HUDEP-2 (cell line): ENCODE measurements at regions not wholly inside any gene's neighbourhood (a gene's known extent, or its start where the extent isn't known, plus 50 kb on each side); places are given as distances from the start of the nearest gene placed in this dataset.
A peak's percentile ranks its signal among the peaks of the same experiment; 100 is the strongest.

Experiments used
- DNase-seq, 76 experiments: peaks; one replicate each; lab custom pipeline; 2025; ENCODE audit not compliant: unreplicated experiment in 76 of 76; lab: John Stamatoyannopoulos, UW

DNA sequence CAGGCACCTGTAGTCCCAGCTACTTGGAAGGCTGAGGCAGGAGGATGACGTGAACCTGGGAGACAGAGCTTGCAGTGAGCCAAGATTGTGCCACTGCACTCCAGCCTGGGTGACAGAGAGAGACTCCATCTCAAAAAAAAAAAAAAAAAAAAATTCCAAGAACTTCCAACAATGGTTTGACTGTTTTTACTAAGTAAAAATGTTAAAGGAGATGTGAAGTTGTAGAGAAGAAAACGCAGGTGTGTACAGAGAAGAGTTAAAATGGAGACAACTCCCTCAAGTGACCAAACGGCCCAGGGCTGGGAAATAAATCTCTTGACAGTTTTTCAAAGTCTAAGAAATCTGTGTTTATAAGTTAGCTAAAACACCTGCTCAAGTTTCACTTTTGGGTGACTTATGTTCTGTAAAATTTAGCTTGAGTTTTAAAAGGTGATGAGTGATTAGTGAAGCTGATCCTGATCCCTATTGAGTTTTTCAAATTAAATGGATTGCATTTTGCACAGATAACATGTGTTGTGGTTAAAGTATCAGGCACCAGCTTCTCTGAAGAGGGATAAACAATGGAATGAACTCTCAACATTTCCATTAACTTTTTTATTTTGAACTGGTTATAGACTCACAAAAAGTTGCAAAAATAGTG lies 255.2 kb upstream of the CD180 start:
- DNase-seq, result no peak

DNA sequence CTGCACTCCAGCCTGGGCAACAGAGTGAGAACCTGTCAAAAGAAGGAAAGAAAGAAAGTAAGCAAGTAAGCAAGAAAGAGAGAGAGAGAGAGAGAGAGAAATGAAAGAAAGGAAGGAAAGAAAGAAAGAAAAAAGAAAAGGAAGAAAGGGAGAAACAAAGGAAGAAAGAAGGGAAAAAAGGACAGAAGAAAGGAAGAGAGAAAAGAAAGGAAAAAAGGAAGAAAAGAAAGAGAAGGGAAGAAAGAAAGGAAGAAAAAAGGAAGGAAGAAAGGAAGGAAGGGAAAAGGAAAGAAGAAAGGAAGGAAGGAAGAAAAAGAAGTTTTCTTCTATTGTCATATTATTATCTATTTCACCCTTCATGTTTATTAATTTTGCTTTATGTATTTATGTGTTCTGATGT lies 251.1 kb upstream of the CD180 start:
- no peak for DNase-seq

DNA sequence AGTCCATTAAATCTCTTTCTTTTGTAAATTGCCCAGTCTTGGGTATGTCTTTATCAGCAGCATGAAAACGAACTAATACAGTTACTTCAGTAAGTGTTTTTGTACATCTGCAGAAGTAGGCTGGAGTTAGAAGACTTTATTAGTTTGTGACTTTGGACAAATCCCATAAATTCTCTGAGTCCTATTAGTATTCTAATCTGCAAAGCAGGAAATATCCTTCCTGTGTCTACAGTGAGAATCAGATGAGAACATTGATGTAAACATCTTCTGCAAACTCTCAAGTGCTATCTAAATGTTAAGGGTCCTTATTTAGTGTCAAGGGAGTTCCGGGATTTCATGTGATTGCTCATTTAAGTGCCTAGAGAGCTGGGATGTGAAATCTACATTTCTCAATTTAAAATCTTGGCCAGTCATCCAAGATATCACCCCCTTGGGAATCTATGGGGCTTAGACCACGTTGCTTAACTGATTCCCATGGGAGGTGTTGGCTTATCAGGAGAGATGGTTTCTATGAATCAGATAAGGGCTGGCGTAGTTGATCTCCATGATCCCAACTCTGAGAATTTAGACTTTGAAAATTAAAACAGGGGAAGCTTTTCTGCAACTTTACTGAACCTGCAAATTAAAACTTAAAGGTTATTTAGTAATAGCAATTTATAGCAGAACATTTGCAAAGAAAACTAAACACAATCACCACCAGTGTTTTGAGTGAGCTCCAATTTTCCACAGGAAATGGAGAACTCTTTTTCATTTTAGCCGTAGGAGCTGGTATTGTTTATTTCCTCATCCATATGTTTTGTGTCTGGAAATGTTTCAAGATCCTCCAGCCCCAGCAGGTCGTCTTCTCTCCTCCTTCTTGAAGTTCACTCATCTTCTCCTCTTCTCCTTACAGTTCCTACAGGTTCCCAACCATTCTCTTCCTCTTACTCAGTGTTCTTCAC lies 241.6 kb upstream of the CD180 start:
- DNase-seq, result no peak

DNA sequence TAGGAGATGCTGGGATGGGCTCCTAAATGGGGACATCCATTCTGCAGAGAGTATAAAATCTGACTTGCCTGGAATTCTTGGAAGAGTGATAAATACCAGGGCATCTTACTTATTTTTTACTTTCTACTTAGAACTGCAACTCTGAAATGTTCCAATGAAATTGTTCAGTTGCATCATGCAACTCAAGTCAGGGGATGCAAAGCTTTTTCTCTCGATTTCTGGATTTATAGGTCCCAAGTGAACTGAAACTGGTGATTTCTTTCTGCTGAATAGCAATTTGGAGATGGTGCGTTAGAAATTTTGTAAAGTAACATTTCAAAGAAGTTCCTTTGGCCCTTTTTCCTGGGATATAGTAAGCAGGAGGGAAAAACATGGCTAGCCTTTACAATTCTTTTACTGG lies 238.4 kb upstream of the CD180 start:
- DNase-seq, result no peak

DNA sequence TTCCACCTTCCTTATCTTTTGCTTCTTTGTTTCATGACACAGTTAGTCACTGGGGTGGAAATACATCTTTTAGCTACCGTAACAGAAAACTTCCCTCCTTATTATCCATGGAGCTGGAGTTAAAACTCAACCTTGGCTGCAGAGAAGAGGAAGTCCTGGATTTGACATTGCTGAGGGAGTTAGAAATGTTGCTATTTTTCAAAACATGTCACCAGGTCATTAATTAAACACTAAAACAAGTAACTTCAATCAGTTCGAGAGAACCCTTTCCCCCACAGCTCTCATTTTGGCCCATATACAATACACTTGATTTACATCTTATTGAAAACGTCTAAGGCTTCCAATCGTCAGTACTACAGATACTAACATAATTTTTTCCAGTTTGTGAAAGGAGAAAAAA lies 237.9 kb upstream of the CD180 start:
- DNase-seq, result no peak

DNA sequence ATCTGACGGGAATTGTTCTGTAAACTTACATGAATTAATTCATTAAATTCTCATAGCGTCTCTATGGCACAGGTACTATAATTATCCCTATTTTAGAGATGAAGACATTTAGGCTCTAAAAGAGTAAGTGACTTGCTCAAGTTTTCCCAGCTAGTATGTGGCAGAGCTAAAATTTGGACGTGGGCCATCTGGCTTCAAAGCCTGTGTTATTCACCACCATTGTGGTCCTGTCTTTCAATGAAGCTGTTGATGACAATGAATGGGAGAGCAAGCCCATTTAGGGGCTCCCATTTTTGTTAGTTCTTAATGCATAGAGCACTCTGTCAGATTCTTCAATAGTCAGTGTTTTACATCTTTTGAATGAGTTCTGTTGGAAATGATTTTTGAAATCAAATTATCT lies 236.0 kb upstream of the CD180 start:
- no peak for DNase-seq

DNA sequence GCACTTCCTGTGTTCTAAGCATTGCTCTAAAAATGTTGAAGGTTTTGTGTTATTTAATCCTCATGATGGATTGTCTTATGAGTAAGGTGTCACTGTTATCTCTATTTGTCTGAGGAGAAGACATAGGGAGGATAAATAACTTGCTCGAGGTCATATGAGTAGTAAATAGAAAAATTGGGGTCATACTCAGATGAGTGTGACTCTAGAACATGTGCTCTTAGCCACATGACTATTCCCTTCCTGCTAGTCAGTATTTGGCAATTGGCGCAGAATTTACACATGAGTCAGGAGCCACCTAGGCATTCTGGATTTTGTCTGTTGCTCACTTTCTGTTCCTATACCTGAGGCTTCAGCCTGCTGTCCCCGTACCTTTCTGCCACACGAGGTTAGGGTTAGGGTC lies 234.6 kb upstream of the CD180 start:
- DNase-seq, result no peak

DNA sequence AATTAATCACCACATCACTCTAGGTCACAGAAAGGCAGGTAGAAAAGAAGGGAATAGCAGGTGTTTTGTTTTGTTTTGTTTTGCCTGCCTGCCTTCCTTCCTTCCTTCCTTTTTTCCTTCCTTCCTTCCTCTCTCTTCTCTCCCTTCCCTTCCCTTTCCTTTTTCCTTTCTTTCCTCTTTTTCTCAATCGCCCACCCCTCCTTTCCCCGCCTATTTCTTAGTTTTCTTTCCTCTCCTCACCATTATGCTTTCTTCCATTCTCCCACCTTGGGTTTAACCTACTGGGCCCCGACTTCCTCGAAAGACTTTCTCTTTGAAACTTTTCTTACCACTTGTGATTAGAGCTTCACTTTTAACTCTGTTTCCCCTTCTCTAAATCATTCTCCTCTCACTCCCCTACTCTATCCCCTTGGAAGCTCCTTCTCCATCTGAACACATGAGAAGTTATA lies 231.3 kb upstream of the CD180 start:
- DNase-seq, result no peak

DNA sequence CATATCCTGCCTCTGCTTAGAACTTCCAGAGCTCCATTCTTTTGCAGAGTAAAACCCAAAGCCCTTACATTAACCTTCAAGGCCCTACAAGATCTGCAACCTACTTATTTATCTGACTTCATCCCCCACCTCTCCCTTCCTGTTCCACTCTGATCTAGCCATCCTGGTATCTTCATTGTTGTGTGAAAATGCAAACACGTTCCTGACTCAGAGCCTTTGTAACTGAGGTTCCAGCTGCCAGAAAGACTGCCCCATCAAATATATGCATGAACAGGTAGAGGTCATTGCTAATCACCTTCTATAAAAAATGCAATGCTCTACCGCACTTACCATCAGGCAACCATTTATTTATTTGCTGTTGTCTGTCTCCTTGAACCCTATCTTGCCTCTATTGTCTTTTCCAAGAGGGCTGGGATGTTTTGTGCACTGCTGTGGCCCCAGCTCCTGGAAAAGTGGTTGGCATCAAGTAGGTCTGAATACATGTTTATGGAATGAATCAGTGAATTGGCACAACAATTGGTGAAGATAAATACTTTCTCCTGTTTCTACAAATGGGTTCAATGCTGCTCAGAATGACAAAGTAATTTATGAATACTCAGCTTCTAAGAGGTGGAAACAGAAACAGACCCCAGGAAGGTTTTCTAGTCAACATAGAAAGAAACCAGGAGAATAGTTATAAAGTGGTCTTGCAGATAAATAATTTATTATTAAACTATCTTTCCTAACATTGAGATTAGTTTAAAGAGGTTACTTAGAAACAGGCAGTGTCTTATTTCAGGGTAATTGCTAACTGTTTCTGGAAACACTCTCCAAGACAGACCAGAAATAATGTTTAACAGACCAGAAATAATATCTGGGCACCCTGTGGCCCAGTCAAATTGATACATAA lies 230.6 kb upstream of the CD180 start:
- peak in 1 of 76 experiments; percentile 1 for DNase-seq

DNA sequence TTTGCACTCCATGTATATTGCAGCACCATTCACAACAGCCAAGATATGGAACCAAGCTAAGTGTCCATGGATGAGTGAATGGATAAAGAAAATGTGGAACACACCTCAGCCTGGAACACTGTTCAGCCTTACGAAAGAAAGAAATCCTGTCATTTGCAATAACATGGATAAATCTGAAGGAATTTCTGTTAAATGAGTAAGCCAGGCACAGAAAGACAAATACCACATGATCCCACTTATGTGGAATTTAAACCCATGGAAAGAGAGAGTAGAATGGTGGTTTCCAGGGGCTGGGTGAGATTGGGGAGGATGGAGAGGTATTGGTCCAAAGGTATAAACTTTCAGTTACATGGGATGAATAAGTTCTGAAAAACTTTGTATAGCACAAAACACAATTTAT lies 228.9 kb upstream of the CD180 start:
- DNase-seq, result no peak

DNA sequence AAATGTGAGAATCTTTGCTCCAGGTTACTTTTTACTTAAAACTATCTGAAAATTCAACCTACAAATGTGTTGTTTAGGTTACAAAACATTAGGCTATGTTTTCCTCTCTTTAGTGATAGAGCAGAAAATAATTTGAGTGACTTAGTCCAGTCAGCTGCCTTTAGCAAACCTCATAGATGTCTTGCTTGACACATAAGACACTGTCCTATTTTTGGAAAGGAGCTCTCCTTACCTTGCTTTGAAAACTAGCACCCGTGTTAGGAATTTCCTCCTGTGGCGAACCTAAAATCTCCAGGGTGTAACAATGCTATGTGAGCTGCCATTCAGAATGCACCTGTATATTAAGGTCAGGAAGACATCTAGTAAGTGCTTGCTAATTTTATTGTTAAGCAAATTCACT lies 221.2 kb upstream of the CD180 start:
- no peak for DNase-seq

DNA sequence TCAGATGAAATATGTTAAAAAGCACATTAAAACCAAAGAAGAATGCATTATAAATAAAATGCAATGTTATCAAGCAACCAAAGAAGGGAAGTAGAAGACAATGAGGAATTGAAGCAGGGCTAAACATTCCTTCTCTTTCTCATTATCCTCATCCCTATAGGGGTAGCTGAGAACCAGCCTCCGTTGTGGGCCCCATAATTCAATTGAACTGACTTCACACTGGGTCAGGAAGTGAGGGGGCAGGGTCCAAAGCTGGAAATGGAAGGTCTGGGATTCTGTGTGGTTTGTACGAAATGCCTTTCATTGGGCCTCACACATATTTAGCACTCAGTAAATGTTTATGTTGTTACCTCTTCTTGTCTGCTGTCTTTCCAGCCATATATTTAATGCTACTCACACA lies 220.4 kb upstream of the CD180 start:
- no peak for DNase-seq

DNA sequence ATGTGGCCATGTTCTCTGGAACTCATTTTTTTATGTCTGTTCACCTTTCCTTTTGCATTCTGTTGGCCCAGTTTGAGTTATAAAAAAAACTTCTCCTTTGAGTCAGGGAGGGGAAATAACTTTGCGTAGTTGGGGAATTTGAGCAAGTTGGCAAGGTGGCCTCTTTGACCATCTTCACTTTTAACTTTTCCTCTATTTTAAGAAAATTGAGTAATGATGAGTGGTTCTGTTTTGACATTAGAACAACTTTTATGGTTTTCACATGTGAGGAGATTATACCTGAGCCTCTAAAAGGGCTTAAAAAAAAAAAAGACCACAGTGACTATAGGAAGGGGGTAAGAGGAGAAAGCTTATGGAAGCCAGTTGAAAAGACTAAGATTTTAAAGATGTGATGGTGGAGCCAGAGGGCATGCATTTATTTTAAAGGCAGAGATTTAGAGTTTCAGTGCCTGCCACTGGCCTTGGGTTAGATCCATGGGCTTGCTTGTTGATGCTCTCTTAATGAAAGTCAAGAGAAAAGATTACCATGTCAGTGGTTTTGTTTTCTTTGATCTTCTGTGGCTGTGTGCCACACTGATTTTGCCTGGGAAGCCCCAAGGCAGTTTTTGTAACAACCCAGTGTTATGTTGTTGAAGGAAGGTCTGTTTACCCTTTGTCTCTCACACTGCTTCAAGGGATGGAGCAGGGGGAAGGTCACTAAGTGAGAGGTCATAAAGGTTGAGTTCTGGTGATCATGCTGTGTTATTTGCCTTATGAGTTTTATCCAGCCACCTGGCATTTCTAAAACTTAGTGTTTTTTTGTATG lies 219.7 kb upstream of the CD180 start:
- no peak for DNase-seq

DNA sequence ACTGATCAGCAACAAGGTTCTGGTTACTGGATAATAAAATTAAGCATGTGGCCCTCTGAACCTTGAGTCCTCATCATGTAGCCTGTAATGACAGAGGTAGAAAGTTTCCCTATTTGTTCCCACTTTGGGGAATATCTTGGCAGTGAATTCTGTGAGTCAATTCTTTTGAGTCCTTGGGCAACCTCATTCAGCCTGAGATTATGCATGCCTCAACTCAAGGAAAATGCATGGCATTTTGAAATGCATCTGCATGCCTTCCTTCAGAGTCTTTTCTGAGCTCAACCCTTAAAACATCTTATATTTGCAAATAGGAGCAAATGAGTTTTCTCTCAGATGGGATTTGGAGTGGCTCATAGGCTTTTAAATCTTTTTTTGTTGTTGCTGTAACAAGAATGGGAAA lies 218.1 kb upstream of the CD180 start:
- no peak for DNase-seq

DNA sequence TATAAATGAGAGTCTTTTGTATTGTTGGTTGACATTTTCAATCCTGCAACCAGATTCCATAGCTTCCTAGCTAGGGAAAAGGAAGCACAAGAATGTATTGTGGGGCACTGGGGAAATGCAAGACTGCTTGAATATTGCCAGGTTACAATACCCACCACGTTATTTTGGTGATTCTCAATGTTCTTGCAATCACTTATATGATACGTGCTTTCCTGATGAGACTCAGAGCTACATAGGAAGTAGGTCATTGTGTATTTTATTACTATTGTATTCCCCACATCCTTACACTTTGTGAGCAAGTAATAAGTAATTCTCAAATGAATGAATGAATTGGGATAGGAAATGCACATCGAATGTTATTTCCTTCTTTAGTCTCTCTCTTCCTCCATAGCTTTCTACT lies 217.1 kb upstream of the CD180 start:
- no peak for DNase-seq

DNA sequence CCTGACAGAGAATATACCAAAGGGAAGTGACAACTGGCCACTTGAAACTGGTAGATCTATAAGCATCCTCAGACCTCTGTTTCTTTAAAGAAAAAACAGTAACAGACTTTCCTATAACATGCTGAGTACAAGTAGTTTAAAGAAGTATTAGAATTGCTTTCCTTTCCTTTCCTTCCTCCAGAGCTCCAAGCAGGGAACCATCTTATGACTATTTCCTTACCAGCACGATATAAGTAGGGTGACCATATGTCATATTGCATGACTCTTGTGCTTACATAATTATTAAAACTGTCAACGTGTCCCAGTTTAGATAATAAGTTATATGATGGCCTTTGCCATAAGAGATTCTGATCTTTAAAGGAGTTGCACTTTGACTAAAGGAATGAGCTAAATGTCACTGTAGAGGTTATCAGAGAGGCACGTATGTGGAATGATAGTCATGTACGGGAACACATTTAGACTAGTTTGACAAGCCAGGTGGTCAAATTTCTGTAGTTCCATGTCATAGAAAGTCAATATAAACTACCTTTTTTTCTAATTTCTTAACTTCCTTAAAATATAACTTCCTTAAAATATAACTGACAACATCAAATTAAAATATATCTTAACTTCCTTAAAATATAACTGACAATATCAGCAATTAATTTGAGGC lies 212.7 kb upstream of the CD180 start:
- no peak for DNase-seq

DNA sequence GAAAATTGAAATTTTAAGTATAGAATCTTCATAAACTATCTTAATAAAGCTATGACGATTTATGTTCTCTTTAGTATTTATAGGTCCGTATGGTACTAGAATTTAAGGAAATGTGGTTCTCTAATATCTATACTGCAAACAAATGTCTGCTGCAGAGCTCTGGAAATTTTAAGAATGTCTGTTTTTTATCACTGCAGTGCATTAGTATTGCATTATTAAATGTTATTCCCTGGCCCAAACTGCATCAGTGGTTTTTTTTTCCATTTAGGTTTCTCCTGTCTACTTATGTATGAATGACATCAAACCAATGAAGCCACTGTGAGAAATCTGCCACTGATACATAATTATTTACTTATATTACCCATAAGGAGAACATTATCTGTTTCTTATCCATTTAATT lies 211.4 kb upstream of the CD180 start:
- DNase-seq, result no peak

DNA sequence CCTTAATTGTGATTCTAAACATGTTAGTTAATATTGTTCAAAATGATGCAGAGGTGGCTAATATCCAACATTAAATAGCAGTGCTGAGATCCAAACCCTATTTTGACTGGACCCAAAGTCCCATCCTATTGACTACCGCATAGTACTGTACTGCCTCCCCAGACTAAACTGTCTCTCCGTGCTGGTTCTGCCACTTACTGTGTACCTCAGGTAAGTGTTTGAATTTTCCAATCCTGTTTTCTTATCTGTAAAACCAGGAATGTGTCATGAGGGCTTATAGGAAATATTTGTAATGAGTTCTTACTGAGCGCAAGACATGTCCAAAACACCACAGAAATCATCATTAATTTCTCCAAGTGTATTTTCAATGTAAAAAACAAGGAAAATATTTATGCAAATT lies 209.2 kb upstream of the CD180 start:
- no peak for DNase-seq

DNA sequence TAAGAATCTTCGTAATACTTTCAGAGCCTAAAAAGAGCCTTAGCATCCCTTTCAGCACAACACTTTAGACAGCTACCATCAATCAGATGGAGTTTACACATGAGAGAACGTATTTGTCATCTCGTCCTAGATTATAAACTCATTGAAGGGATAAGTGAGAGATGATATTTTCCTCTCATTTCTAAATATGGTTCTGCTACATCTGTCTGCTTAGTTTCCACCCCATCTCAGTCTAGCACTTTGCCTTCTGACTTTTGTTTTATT lies 208.4 kb upstream of the CD180 start:
- DNase-seq, result no peak
